CD4-positive, alpha-beta memory T cell (primary cell): ENCODE measurements at regions not wholly inside any gene's neighbourhood (a gene's known extent, or its start where the extent isn't known, plus 50 kb on each side); places are given as distances from the start of the nearest gene placed in this dataset.
"Not testable (repeated sequence)": the region's sequence is repeated elsewhere in the genome, so short reads cannot be mapped to it uniquely, and the experiment has no call there.

Experiments
- CTCF ChIA-PET: fragments of 350-600 bp; sonication (Branson Sonifier 250); formaldehyde crosslinking; loops from one replicate; lab custom pipeline; 2021; ENCODE audit warnings: inconsistent platforms; ENCODE audit not compliant: partially characterized antibody; lab: Charles Lee
- POLR2A ChIA-PET: fragments of 350-600 bp; sonication (Branson Sonifier 250); formaldehyde crosslinking; loops from one replicate; lab custom pipeline; 2021; ENCODE audit not compliant: partially characterized antibody; lab: Charles Lee
- DNase-seq, 5 donors: peaks; one replicate each; pipeline versions ENCODE4 v3.0.0 to v3.0.0-alpha.2; 2020 to 2022; ENCODE audit warnings: mixed read lengths in 1 of 5
- H3K27ac ChIP-seq: one replicate; pipeline ENCODE4 v1.7.0; 2013; ENCODE audit warnings: low read depth, low read length
- H3K27me3 ChIP-seq: 2 replicates; pipeline ENCODE4 v1.7.0; 2013; ENCODE audit warnings: mild to moderate bottlenecking, low read length, moderate library complexity; ENCODE audit not compliant: insufficient read depth
- H3K36me3 ChIP-seq: 2 replicates; pipeline ENCODE4 v1.7.0; 2013; ENCODE audit warnings: mild to moderate bottlenecking, low read length, moderate library complexity; ENCODE audit not compliant: insufficient read depth
- H3K4me1 ChIP-seq: 2 replicates; pipeline ENCODE4 v1.7.0; 2013; ENCODE audit warnings: mild to moderate bottlenecking, low read length, moderate library complexity; ENCODE audit not compliant: insufficient read depth
- H3K4me3 ChIP-seq, 2 donors: one replicate each; pipeline ENCODE4 v1.7.0; 2013; ENCODE audit warnings: low read length in 2 of 2, mild to moderate bottlenecking in 1 of 2
- H3K9me3 ChIP-seq, 2 donors: one replicate each; pipeline ENCODE4 v1.7.0; 2013; ENCODE audit warnings: low read length in 2 of 2, control low read depth in 1 of 2; ENCODE audit not compliant: control insufficient read depth in 1 of 2
- H3K27ac Mint-ChIP-seq, 7 donors: one replicate each; pipeline ENCODE4 v1.8.0; 2020 to 2021; ENCODE audit warnings: mixed read lengths in 7 of 7, mild to moderate bottlenecking in 6 of 7, inconsistent platforms in 3 of 7, moderate library complexity in 3 of 7
- H3K27me3 Mint-ChIP-seq, 2 donors: one replicate each; pipeline ENCODE4 v1.8.0; 2020 to 2021; ENCODE audit warnings: mixed read lengths in 2 of 2
- H3K36me3 Mint-ChIP-seq, 2 donors: one replicate each; pipeline ENCODE4 v1.8.0; 2020 to 2021; ENCODE audit warnings: mixed read lengths in 2 of 2, inconsistent platforms in 1 of 2, mild to moderate bottlenecking in 1 of 2
- H3K4me1 Mint-ChIP-seq, 4 donors: one replicate each; pipeline ENCODE4 v1.8.0; 2020 to 2021; ENCODE audit warnings: mixed read lengths in 4 of 4, mild to moderate bottlenecking in 1 of 4
- H3K4me3 Mint-ChIP-seq, 8 donors: one replicate each; pipeline ENCODE4 v1.8.0; 2020 to 2021; ENCODE audit warnings: mixed read lengths in 8 of 8, mild to moderate bottlenecking in 7 of 8, moderate library complexity in 6 of 8, inconsistent platforms in 3 of 8
- H3K9me3 Mint-ChIP-seq, 8 donors: one replicate each; pipeline ENCODE4 v1.8.0; 2020 to 2021; ENCODE audit warnings: mixed read lengths in 8 of 8, mild to moderate bottlenecking in 5 of 8, inconsistent platforms in 3 of 8, moderate library complexity in 1 of 8
- intact Hi-C: fragments of 100-400 bp; cut with micrococcal nuclease; formaldehyde crosslinking; loops from one replicate; pipeline ENCODE4 v1.15.1; 2023

DNA sequence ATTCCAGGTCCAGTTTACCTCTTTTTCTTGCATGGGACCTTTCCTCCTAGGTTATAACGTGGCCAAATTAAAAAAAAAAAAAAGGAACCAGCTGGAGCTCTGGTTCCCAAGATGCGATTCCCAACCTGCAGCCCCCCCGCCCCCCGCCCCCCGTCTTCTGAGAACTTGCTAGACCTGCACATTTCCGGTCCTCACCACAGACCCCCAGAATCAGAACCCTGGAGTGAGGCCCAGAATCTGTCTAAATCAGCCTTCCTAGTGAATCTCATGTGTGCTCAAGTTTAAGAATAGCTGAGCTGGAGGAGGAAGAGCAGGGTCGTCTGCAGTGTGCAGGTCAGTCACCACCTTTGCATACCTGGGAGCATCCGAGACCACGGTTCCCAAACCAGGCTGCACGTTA lies 144.2 kb downstream of the KLF6 start:
- ChIA-PET POLR2A (no interaction called here), CTCF (no interaction called here)
- H3K9me3 Mint-ChIP-seq: peaks cover 0 to 4% (median 0%) of the 10 kb centered on the region in 8 donors
- no peaks in the 10 kb centered on the region for H3K36me3 Mint-ChIP-seq
- no peak for DNase-seq
- Histone ChIP-seq H3K27ac (no peak overlapping the region), H3K4me3 (no peak overlapping the region), H3K9me3 (no peaks in the 10 kb centered on the region), H3K27me3 (no peaks in the 10 kb centered on the region), H3K4me1 (no peaks in the 10 kb centered on the region), H3K36me3 (no peaks in the 10 kb centered on the region)
- no peak overlapping the region for H3K4me3 Mint-ChIP-seq
- peaks cover 0 to 1% of the 10 kb centered on the region in 2 donors for H3K27me3 Mint-ChIP-seq
- no peak overlapping the region for H3K27ac Mint-ChIP-seq
- H3K4me1 Mint-ChIP-seq: no peaks in the 10 kb centered on the region
- intact Hi-C loops: no loop called here

DNA sequence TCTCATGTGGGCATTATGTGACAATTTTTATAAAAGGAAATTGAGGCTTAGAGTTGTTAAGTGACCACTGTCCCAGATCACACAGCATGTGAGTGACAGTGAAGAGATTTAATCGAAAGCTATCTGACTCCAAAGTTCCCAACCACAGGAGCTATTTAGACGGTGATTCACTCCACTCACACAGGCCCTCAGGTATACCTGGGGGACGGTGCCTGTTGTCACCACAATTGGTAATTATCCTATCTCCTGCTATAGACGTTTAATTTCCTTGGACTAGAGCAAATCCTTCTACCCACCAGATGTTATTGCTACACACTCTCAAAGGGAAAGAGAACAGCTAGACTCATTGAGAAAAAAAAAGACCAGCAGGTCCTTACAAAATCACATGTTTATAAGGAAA lies 145.5 kb downstream of the KLF6 start:
- no peaks in the 10 kb centered on the region for H3K27me3 ChIP-seq
- no peaks in the 10 kb centered on the region for H3K36me3 ChIP-seq
- no peaks in the 10 kb centered on the region for H3K4me1 ChIP-seq
- H3K27ac ChIP-seq: no peak overlapping the region
- ChIA-PET POLR2A (interaction anchor here (0.6 kb wide), 1 partner anchor 144 kb away, joined by 3 read pairs; no protein-coding TSS in a partner anchor), CTCF (no interaction called here)
- Mint-ChIP-seq H3K4me3 (no peak overlapping the region), H3K9me3 (peaks cover 0 to 4% (median 0%) of the 10 kb centered on the region in 8 donors), H3K27me3 (peaks cover 0 to 1% of the 10 kb centered on the region in 2 donors), H3K36me3 (no peaks in the 10 kb centered on the region), H3K27ac (no peak overlapping the region), H3K4me1 (no peaks in the 10 kb centered on the region)
- no peak for DNase-seq
- intact Hi-C loops: no loop called here
- H3K4me3 ChIP-seq: no peak overlapping the region
- H3K9me3 ChIP-seq: no peaks in the 10 kb centered on the region

DNA sequence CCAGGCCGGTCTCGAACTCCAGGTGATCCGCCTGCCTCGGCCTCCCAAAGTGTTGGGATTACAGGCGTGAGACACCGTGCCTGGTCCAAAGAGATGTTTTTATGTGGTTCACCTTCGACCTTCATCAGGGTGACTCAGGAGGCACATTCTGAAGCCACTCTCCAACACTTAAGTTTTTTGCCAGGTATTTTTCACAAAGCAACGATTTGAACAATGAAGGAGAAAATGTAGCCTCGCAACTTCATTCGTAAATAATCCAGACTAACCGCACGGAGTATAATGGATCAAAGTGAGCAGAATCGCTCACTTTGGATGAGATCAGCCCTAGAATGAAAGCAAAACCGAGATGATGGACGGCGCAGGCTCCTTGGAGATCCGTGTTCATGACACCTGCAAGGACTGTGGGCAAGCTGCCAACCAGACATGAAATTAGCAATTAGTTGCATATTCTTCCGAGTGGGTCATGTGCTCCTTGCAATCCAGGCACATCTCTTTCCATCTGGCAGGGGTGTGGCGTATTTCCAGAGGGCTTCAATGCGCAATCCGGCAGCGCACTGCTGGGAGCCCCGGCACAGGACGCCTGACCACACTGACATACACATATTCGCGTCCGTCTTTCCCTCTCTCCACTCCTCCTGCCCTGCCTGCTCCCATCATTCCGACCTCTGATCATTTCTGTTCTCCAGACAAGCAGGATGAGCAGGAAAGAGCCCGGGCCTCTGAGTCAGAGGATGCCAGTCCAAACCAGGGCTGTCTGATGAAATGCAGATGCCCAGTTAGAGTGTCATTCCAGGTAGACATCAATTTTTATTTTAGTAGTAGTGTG lies 148.4 kb downstream of the KLF6 start:
- no peak overlapping the region for H3K27ac Mint-ChIP-seq
- CTCF ChIA-PET: interaction anchor here (0.7 kb wide), 1 partner anchor 1651 kb away, joined by 4 read pairs; no protein-coding TSS in a partner anchor

DNA sequence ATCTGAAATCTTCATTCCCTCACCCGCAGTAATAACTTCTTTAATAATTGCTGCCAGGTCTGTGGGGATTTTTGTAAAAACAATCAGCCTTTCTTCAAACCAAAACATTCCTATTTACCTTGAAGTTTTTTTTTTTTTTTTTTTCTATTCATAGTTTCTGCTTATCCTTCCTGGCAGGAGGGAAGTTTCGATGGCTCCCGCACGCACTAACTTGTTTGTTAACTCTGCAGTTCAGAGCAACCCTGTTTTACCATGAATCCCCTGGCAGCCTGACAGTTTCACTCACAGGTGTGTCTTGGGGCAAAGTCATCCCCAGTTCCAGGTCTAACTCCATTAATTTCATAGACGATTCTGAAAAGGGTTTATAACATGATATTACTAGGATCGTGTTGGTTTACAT lies 149.3 kb downstream of the KLF6 start:
- Histone ChIP-seq H3K27me3 (no peaks in the 10 kb centered on the region), H3K9me3 (no peaks in the 10 kb centered on the region), H3K36me3 (no peaks in the 10 kb centered on the region), H3K4me1 (no peaks in the 10 kb centered on the region), H3K4me3 (no peak overlapping the region), H3K27ac (no peak overlapping the region)
- Mint-ChIP-seq H3K9me3 (peaks cover 0 to 3% (median 0%) of the 10 kb centered on the region in 8 donors), H3K4me3 (no peak overlapping the region), H3K4me1 (no peaks in the 10 kb centered on the region), H3K27ac (no peak overlapping the region), H3K36me3 (no peaks in the 10 kb centered on the region), H3K27me3 (no peaks in the 10 kb centered on the region)
- ChIA-PET CTCF (interaction anchor here (0.7 kb wide), 1 partner anchor 1650 kb away, joined by 4 read pairs; no protein-coding TSS in a partner anchor), POLR2A (no interaction called here)
- DNase-seq: no peak
- intact Hi-C loops: no loop called here

More for the DNA sequence above, 148.4 kb downstream of the KLF6 start:
- Histone ChIP-seq H3K36me3 (no peaks in the 10 kb centered on the region), H3K9me3 (no peaks in the 10 kb centered on the region), H3K4me3 (no peak overlapping the region), H3K4me1 (no peaks in the 10 kb centered on the region), H3K27ac (no peak overlapping the region), H3K27me3 (no peaks in the 10 kb centered on the region)
- POLR2A ChIA-PET: no interaction called here
- H3K9me3 Mint-ChIP-seq: no peaks in the 10 kb centered on the region
- H3K4me3 Mint-ChIP-seq: no peak overlapping the region
- no peaks in the 10 kb centered on the region for H3K27me3 Mint-ChIP-seq
- no peak for DNase-seq
- H3K36me3 Mint-ChIP-seq: no peaks in the 10 kb centered on the region
- intact Hi-C loops: no loop called here
- no peaks in the 10 kb centered on the region for H3K4me1 Mint-ChIP-seq

DNA sequence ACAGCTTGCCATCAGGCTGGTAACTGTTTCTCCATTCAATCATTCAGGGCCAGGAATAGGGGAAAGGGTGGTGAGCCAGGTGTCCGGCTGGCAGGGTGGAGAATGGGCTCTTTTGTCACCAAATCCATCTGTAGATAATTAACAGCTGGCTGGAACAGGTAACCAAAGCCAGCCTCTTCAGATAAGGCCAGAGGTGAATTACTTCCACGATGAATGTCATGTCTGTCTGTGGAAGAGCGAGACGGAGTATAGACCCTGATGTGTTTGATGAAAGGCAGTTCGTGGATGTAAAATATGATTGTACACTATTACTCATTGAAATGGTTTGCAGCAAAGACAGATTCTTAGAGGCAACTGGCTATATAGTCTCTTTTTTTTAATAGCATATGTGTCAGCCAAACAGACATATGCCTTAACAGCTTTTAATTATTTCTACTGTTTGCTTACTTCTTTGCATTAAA lies 149.8 kb downstream of the KLF6 start:
- no peaks in the 10 kb centered on the region for H3K27me3 Mint-ChIP-seq
- Histone ChIP-seq H3K9me3 (no peaks in the 10 kb centered on the region), H3K27me3 (no peaks in the 10 kb centered on the region), H3K4me1 (no peaks in the 10 kb centered on the region), H3K4me3 (no peak overlapping the region), H3K36me3 (no peaks in the 10 kb centered on the region), H3K27ac (no peak overlapping the region)
- no peaks in the 10 kb centered on the region for H3K36me3 Mint-ChIP-seq
- ChIA-PET CTCF (no interaction called here), POLR2A (no interaction called here)
- H3K9me3 Mint-ChIP-seq: peaks cover 0 to 3% (median 0%) of the 10 kb centered on the region in 8 donors
- H3K4me1 Mint-ChIP-seq: no peaks in the 10 kb centered on the region
- DNase-seq: no peak
- no peak overlapping the region for H3K4me3 Mint-ChIP-seq
- intact Hi-C loops: no loop called here
- H3K27ac Mint-ChIP-seq: peak overlapping the region in 1 of 7 donors; percentile 68

DNA sequence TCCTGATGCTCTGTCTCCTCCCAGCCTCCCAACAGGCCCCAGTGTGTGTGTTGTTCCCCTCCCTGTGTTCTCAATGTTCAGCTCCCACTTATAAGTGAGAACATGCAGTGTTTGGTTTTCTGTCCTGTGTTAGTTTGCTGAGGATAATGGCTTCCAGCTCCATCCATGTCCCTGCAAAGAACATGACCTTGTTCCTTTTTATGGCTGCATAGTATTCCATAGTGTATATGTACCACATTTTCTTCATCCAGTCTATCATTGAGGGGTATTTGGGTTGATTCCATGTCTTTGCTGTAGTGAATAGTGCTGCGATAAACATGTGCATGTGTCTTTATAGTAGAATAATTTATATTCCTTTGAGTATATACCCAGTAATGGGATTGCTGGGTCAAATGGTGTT lies 150.4 kb downstream of the KLF6 start:
- H3K9me3 ChIP-seq, DNase-seq, CTCF ChIA-PET, H3K4me1 Mint-ChIP-seq, H3K27me3 Mint-ChIP-seq, H3K4me3 Mint-ChIP-seq, POLR2A ChIA-PET, H3K4me1 ChIP-seq, H3K27ac Mint-ChIP-seq, intact Hi-C loops, H3K9me3 Mint-ChIP-seq, H3K36me3 Mint-ChIP-seq, H3K4me3 ChIP-seq, H3K27ac ChIP-seq, H3K36me3 ChIP-seq, H3K27me3 ChIP-seq: not testable (repeated sequence)

DNA sequence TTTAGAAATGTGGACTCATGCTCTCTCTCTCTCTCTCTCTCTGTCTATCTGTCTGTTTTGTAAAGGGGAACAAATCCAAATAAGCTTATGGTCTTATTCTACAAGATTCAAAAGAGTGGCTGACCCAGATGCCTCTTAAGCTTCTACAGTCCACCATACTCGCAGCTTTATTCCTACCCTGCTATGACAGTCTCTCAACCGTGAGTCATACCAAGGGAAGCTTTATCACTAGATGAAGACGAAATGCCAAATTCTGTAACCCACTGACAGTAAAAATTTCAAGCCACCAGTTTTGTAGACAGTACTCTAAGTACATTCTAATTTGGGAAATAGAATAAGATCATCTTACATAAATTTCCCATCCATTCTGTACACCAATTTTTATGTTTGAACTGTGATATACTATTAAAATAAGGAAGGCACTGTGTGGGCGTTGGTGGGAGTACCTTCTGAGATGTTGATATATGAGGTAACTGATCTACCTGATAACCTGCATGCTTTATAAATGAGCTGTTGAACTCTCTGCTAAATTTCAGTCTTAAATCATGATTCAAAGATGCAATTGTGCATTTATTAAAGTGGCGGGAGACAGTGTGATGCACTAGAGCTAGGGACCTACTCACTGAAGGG lies 153.2 kb downstream of the KLF6 start:
- Mint-ChIP-seq H3K36me3 (no peaks in the 10 kb centered on the region), H3K4me1 (no peaks in the 10 kb centered on the region), H3K4me3 (no peak overlapping the region), H3K9me3 (peaks cover 0 to 3% (median 0%) of the 10 kb centered on the region in 8 donors), H3K27me3 (no peaks in the 10 kb centered on the region), H3K27ac (no peak overlapping the region)
- Histone ChIP-seq H3K27ac (no peak overlapping the region), H3K9me3 (no peaks in the 10 kb centered on the region), H3K4me3 (no peak overlapping the region), H3K36me3 (no peaks in the 10 kb centered on the region), H3K27me3 (no peaks in the 10 kb centered on the region), H3K4me1 (no peaks in the 10 kb centered on the region)
- ChIA-PET CTCF (interaction anchor here (1.3 kb wide), 1 partner anchor 1025 kb away, joined by 3 read pairs; no protein-coding TSS in a partner anchor), POLR2A (no interaction called here)
- DNase-seq: no peak
- intact Hi-C loops: no loop called here
